GM18868 (cell line): ENCODE measurements at regions not wholly inside any gene's neighbourhood (a gene's known extent, or its start where the extent isn't known, plus 50 kb on each side); places are given as distances from the start of the nearest gene placed in this dataset.

ENCODE experiments used
- ATAC-seq: cut with Tn5 transposase; IDR thresholded peaks from one replicate; pipeline ENCODE4 v1.9.1; 2021; ENCODE audit warnings: mild to moderate bottlenecking, moderate library complexity; ENCODE audit not compliant: unreplicated experiment

DNA sequence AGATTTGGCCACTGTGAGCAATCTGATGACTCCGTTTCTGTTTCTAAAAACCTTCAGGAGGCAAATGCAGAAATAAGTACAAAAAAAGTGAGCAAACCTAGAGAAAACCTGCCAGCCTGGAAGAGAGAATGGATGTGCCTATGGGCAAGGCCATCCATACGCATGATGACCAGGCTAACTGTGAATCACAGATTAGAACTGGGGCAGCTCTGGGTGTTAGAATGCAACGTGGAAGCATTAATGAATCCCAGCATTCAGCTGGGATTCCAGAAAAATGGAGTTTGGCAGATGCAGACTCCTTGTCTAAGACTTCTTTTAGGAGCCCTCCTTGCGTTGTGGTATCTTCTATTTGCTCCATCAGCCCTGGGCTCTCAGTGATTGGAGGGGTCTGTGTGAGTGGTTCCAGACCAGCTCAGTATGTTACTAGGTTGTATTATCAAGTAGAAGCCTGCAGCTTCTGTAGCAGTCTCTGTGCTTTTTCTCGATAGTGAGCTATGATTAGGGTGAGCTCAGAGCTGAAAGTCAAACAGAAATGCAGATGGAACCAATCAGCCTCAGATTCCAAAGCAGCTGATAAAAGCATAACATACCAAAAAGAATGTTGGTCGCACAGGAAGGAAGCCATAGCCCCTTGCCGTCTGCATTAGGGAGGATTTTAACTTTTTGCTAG lies 154.0 kb downstream of the PSMG1 start:
- ATAC-seq, result no peak

DNA sequence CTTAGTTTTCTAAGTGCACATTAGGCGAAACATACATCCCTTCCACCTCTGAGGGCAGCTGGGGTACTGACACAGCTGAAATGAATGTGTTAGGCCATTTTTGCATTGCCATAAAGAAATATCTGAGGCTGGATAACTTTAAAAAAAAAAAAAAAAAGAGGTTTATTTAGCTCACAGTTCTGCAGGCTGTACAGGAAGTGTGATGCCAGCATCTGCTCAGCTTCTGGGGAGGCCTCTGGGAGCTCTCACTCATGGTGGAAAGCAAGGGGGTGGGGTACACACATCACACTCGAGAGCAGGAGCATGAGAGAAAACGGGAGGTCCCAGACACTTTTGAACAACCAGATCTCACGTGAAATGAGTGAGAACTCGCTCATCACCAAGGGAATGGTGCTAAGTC lies 158.1 kb downstream of the PSMG1 start:
- no peak for ATAC-seq

DNA sequence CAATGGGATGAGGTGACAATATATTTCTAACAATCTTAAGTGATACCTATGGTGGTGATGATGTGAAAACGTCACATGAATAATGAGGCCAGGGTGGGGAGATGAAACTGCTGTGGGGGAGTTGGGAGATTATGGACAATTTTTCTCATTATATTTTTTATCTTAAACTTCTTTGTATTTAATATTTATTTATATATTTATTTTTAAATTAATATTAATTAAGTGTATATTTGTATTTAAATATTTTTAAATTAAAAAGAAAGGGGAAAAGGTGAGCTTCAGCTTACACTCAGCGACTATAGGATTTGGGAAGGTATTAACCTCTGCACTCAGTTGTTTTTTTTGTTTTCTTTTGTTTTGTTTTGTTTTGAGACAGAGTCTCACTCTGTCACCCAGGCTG lies 158.7 kb downstream of the PSMG1 start:
- ATAC-seq, result no peak

DNA sequence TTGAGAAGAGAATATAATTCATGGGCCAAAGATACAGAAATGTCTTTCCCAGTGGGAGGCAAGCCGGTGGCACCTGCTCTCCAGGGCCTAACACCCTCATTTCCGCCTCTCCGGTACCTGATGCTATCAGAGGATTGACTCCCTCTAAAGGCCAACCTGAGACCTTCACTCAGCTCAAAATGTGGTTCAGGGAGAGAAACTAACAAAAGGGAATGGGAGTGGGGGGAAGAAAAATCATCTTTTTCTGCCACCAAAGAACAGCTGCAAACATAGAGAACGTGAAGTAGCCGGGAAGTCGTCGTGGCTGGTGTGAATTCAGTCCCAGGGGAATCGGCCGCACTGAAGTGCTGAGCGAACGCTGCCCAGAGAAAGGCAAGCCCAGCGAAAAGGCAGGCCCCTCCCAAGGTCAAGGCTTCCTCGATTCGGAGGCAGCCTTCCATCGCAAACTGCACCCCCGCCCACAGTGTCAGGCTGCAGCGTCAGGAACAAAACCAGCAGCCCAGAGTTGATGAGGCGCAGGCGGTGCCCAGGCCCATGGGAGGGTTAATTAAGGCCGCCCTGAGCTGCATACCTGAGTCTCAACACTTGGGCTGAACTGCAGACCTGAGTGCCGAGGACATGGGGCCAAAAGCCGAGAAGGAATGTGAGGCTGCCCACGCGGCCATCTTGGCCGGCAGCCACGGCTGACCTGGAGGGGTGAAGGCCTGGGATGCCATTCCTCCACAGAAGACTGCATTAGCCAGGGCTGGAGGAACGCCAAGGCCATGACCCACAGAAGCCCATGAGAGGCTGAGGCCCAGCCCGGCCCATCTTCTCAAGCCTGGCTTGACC lies 160.2 kb downstream of the PSMG1 start:
- ATAC-seq, result no peak

DNA sequence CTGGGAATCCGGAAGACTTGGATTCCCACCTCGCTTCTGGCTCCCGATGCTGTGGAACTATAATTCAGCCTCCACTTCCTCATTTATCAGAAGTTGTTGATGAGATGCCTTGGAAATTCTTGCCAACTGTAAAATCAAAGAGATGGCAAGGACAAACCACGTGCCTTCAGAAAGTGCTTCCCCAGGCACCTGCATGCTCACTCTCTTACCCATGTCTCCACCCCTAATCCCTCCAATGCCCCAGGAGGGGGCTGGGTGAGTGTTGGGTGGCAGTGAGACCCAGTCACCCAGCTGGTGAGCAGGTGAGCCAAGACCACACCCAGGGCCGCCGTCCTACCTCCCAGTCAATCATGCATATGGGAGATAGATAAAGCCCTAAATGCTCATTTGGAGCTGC lies 160.8 kb downstream of the PSMG1 start:
- no peak for ATAC-seq

DNA sequence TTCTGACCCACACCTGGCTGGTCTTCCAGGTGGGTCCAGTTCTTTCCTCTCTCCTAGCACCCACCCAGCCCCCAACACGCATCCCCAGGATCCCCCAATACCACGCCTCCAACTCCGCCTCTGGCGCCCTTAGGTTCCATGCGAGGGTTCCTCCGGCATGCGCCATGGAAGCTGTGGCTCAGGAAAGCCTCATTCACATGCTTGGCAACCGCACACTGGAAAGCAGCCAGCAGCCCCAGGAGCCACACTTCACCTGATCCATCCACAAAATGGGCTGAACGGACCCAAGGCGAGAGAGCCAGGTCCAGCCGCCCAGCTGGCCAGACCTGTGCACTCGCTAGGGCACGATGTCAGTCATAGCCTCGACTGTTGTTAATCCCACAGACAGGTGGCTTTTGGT lies 161.2 kb downstream of the PSMG1 start:
- no peak for ATAC-seq

DNA sequence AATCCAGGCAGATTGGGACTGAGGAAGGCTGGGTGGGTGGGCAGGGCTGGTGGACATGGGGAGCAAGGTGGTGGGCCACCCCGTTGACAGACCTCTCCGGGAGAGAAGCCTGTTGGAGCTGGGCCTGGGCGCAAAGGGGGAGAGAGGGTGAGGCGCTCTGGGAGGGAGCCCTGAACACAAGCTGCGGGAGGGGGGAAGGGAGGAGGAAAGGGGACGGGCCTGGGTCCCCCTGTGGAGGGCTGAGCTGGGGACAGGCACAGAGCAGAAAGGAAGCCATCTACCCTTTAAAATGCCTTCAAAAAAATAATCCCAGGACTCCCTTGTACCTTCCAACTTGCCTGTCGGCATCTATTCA lies 161.8 kb downstream of the PSMG1 start:
- ATAC-seq, result no peak

DNA sequence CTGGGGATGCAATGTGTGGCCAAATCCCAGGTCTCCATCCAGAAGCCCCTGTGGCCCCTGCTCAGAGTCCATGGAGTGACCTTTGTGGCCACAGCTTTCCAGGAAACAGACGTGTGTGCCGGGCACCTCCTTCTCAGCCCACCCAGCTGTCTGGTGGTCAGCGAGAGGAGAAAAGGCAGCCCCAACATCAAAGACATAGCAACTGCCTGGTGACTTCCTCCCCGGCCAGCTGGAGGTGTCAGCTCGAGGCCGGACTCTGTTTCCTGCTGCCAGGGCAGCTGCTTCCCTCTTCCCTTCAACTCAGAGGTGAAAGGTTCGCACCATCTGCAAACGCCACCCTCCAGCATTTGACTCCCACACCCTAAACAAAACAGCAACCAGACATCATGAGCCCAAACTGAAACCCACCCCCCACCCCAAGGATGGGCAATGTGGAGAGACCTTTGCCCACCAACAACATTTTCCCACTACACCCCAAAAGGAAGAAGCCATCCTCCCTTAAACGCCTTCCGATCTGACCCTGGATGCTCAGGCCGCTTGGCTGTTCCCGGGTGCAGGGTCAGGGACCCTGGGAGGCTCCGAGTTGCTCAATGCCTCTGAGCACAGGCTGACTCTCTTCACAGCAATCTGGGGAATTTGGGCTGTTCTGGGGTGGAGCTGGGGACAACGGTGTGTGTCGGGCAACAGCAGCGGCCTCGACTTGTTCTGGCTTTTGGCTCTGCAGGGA lies 162.3 kb downstream of the PSMG1 start:
- ATAC-seq, result no peak

DNA sequence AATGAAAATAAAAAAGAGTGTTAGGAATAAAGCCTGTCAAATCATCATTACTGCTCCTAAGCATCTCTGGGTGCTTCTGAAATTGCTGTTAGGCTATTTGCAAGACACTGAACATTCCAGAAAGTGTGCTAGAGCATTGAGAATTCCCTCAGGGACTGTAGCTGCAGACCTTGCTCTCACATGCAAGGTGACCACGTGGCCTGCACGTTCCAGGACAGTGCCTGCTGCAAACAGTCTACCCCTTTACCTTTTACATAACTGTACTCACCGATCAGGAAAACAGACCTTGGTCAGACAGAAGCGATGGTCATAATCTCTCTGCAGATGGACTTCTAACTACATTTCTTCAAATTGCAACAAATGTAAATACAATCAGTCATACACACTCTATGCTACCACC lies 164.5 kb downstream of the PSMG1 start:
- ATAC-seq, result no peak

DNA sequence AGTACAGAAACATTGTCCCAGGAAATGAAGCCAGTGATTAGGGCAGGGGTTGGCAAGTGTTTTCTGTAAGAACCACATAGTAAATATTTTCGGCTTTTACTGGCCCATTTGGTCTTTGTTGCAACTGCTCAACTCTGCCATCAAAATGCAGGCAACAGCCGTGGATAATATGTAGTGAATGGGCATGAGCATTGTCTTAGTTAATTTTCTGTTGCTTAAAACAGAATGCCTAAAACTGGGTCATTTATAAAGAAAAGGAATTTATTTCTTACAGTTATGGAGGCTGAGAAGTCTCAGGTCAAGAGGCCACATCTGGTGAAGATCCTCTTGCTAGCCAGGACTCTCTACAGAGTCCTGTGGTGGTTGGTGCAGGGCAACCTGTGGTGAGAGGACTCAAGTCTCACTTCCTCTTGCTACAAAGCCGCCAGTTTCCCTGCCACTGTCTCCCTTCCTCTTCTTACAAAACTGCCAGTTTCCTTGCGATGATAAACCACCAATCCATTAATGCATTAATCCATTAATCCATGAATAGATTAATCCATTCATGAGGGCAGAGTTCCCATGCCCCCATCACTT lies 166.4 kb downstream of the PSMG1 start:
- ATAC-seq, result peak; percentile 99

DNA sequence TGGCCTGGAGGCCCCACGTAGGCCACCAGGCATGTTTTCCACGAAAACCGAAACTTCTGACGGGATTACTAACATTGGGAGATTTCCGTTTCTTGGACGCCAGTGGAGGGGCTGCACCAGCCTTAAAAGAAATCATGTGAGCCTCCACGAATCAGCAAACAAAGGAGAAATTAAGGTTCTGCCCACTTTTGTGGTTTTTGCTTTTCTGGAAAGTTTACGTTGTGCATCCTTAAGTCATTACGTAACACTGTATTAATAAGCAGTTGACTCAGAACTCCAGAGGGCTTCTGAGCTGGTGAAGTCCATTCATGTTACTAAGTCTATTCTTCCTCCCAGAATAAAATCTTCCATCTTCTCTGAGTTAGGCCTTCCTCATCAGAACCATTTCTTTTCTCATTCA lies 168.5 kb downstream of the PSMG1 start:
- no peak for ATAC-seq

DNA sequence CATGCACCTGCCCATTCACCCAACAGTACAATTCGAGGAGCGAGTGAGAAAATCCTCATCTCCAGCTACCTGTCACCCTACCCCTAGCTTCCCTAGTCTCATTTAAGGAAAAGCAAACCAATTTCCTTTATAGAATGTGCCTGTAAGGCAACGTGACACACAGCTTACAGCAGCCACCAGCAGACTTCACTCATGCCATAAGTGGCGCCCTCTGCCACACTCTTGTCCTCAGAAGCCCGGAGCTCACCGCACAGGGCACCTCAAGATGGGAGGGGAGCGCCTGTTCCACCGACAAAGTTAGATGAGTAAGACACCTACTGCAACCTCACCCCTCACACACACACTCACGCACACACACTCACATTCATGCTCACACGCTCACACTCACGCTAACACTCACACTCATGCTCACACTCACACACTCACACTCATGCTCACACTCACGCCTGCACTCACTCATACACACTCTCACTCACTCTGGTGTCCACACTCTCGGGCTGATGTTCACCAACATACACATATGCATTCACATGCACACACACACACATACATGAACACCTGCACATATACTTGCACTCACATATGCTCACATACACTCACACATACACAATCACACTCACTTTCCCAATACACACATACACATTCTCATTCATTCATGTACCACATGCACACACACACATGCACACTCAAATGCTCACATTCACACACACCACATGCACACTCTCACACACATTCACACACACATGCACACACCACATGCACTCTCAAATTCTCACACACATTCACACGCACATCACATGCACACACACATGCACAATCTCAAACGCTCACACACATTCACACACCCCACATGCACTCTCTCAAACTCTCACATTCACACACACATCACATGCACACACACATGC lies 170.7 kb downstream of the PSMG1 start:
- no peak for ATAC-seq

DNA sequence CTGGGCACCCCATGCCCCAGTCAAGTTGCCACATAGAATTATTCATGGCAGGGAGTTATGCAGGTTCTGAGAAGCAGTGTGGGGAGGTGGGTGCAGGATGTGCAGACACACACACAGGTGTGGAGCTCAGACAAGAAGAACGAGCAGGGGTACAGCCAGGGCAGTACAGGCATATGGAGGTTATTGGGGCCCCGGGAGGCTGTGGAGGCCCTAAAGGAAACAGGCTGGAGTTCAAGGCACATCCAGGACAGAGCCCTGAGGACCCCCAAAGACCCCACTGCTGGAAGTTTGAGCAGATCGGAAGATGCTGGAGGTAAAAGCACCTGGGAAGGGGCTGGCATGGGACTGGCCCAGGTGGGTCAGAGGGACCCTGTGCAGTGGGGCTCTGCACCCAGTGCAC lies 171.3 kb downstream of the PSMG1 start:
- no peak for ATAC-seq

DNA sequence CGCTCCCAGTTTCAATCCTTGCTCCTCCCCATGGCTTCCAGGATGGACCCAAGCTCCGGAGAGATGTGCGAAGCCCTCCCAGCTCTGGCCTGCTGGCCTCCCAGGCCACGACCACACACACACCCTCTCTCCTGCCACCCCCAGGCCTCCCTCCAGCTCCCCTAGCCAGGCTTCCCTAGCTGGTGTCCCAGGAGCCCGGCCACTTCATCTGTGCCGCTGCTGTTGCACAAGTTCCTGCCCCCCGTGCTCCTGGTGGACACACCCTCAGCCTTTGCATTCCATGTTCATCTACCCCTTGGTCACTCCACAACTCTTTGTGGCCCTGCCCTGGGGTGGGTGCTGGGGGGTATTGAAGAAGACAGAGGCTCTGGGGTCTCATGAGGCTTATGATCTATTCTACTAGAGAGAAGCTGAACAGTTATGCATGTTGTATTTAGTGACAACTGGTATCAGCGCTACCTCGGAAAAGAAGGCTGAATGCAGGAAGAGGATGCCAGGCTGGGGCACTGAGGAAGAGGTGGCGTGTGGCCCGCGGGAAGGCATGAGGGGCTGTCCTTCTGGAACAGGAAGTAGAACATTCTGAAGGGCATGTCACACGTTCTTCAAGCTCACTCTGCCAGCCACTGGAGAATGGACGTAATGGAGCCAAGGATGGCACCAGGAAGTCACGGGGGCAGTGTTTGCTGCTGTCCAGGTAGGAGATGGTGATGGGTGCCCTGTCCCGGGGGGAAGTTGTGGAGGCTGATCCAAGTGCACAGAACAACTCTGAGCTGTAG lies 172.4 kb downstream of the PSMG1 start:
- ATAC-seq, result no peak

DNA sequence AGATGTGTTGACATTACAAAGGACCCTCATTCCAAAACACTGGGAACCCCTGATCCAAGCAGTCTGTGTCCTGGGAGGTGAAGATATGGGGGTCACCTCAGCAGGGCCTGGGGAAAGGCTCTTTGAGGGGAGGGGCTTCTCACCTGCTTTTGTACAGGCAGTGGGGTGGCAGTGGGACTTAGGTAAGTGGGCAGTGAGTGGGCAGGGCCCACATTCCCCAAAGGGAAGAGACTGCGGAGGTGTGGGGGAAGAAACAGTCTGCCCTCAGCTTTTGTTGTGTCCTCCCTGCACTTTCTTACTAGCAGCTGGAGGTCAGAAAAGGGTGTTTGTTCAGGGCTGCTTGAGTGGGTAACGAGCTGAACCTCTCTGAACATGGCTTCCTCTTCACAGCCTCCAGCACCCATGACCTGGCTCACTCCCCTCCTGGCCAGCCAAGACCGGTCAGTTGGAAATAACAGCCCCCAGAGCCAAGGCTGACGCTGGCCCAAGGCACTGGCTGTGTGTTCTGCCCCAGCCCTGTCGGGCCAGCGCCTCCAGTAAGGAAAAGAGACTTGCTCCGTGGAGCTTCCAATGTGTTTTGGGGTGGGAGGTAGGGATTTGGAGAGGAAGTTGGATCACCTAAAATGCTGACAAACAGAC lies 173.5 kb downstream of the PSMG1 start:
- no peak for ATAC-seq

DNA sequence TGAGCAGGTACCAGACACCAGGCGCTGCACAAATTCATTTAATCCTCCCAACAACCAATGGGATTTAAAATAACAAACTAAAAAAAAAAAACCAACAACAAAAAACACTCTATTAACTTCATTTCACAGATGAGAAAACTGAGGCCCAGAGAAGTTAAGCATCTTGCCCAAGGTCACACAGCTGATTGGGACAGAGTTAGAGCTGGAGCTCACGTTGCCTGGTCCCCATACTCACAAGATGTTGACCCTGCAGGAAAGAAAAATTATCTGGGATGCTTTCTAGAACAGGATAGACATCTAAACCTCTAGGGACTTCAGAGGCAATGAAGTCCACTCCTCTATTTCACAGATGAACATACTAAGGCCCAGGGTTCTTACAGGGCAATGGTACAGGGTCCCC lies 175.3 kb downstream of the PSMG1 start:
- no peak for ATAC-seq

DNA sequence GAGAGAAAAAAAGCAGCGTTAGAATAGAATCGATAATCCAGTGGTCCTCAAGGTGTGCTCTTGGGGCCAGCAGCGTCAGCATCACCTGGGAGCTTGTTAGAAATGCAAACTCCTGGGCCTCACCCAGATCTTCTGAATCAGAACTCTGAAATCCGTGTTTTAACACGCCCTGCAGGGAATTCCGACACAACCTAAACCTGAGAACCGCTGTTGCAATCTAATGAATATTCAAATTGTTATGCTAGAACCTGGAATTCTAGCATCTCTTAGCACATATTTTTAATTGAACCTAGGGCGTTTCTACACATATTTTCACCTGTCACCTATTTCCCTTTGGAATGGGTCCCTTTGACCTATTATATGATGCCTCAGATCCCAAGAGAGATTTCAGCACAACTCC lies 175.7 kb downstream of the PSMG1 start:
- no peak for ATAC-seq

DNA sequence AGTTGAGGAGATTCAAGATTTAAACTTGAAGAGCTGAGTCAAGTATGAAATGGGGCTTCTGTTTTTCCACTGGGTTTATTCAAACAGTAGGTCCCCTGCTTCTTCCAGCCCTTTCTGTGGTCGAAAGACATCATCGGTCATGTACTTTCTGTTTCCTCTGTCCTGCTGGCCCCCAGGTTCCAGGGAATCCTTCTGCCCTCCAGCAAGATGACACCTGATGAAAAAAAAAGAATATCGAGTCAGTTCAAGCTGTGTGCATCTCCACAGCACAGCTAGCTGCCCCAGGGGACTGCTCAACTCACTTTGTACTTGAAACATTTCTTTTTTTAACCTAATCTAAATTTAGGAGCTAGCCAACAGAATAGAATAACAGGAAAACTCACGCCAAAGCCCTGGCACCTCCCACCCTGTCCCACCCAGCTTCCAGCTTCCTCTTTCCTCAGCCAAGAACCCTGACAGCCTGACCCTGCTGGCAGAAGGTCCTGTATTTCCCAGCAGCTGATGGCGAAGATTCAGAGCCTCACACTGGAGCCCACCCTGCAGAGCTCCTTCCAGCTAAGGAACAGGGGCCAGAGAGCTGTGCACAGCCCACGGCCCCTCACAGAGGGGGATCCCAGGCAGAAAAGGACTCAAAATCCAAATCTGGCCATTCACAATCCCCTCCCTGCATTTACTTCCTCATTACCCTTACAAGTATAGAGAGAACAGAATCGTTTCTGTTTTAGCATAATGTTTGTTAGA lies 176.5 kb downstream of the PSMG1 start:
- ATAC-seq, result no peak

DNA sequence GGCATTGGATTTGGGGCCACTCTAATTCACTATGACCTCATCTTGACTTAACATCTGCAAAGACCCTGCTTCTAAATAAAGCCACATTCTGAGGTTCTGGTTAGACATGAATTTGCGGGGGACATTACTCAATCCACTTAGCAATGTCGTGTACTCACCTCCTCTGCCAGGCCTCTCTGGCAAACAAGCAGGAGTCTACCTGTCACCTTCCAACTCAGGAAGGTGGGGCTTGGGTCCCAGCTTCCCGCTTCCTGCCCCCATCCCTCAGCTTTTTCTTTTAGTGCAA lies 177.8 kb downstream of the PSMG1 start:
- no peak for ATAC-seq
